Fibroblast of peridontal ligament (primary cell): ENCODE measurements at regions not wholly inside any gene's neighbourhood (a gene's known extent, or its start where the extent isn't known, plus 50 kb on each side); places are given as distances from the start of the nearest gene placed in this dataset.
A peak's percentile ranks its signal among the peaks of the same experiment; 100 is the strongest.

Experiments
- DNase-seq: peaks from one replicate; pipeline ENCODE4 v3.0.0-alpha.2; 2010; ENCODE audit errors: extremely low read depth

DNA sequence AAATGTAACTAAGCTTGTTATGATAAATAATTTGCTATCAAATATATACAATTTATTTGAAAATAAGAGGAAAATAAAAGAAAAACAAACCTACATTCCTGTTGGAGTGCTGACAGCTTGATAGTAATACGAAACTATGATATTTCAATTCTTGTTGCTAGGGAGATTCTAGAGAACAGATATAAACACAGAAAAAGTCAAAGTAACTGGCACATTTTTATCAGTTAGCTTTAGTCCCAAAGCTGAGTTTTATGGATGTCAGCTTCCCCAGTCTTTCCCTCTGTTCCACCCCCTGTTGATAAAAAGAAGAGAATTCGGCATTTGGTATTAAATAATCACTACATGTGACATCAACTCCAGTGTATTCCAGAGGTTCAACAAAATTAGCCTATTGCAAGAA, 1134.0 kb downstream of the XPNPEP1 start:
- peak; percentile 35 for DNase-seq

DNA sequence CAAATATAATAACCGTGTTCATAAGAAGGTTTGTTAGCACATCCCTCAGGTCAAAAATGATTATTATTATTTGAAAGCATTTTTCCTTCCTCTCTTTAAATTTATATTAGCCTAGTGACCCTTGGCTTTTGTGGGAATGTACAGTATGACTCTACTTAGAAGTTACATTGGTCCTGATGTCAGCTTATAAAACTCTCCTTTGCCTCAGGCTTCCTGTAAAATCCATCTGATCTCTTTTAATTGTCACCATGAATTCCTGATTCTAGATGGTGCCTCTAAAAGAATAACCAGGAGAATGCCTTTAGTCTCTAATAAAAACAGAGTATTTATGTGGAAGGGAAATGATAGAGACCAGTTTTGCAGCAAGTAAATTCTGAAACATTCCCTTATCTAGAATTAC, 1134.4 kb downstream of the XPNPEP1 start:
- no peak for DNase-seq

DNA sequence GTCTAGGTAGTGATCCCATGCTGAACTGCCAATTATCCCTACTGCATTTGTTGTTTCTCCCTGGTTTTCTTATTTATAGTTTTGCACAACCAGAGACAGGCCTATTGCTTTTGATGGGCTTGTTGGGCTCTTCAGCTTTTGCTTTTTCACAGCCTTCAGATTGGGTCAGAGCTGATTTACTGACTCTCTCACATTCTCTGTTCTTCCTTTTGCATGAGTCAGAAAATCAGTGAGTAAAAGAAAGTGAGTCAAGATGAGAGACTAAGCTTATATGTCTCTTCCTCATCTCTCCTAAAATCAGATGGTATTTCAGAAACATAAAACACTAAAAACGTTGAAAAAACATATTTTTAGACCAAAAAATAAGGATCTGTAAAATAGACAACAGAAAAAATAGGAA, 1135.4 kb downstream of the XPNPEP1 start:
- peak; percentile 62 for DNase-seq

DNA sequence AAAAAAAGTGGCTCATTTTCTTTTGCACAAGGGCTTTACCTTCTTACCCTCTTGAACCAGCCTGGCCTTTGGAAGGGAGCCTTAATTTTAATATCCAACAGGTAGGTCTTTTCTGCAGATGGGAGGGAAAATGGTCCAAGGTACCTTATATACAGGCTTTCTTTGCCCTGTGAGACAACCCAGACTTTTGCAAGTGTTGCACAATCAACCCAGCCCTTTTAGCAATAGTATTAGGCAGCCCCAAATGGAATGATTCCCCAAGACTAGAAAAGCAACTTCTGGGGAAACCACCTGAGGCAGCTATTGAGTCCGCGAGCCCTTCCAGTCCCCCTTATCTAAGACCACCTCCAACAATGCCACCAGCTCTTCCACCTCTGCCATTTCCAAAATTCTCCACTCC, 1138.3 kb downstream of the XPNPEP1 start:
- no peak for DNase-seq

DNA sequence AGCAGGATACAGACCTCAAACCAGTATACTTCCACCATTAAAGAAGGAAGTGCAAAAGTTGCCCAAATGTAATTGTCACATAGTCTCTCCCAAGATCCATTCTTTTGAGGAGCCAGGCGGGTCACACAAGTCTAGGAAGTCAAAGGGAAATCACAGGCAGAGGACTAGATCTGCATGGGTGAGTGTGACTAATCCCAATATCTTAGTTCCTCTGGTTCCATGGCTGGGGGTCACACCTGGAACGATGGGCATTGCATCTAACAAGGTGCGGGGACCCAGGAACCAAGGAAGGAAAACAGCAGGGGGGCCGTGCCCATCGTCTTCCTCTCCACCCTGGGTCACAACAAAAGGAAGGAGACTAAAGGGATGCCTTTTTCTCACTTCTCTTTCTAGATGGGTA, 1138.8 kb downstream of the XPNPEP1 start:
- DNase-seq = no peak

DNA sequence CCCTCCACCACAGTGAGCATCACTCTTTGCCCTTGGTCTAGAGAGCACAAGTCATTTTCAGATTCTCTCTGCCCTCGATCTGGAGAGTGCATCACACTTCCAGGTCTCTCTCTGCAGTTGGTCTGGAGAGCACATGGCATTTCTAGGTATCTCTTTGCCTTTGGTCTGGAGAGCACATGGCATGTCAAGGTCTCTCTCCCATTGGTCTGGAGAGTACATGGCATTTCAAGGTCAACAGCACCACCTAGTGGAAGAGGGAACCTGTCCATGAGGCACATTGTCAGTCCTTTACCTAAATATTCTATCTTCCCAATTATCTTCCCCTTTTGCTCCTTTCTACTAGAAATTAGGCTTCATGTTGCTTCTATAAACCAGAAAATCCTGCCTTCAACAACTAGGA, 1139.4 kb downstream of the XPNPEP1 start:
- peak; percentile 50 for DNase-seq

DNA sequence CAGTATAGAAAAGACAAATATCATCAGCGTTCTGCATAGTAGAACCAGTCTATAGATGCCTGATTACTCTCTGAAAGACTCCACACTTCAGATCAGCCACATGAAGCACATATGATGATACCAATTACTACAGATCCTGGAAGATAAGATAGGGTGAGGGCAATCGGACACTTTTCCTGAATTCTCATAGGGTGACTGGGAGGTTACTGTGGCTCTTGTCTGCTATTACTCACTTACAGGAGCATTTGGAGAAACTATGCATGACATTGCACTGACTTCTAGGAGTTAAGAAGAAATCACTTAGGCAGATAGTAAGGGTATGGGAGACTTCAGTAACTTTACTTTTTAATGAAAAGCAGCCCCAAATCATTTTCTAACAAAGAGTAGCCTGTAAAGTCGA, 1140.9 kb downstream of the XPNPEP1 start:
- DNase-seq = no peak

DNA sequence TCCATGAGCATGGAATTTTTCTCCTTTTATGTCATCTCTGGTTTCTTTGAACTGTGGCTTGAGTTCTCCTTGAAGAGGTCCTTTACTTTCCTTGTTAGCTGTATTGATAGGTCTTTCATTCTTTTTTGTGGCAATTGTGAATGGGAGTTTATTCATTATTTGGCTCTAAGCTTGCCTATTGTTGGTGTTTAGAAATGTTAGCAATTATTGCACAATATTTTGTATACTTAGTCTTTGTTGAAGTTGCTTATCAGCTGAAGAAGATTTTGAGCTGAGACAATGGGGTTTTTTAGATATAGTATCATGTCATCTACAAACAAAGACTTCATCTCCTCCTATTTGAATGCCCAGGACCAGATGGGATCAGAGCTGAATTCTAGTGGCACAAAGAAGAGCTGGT, 1143.8 kb downstream of the XPNPEP1 start:
- DNase-seq = no peak

DNA sequence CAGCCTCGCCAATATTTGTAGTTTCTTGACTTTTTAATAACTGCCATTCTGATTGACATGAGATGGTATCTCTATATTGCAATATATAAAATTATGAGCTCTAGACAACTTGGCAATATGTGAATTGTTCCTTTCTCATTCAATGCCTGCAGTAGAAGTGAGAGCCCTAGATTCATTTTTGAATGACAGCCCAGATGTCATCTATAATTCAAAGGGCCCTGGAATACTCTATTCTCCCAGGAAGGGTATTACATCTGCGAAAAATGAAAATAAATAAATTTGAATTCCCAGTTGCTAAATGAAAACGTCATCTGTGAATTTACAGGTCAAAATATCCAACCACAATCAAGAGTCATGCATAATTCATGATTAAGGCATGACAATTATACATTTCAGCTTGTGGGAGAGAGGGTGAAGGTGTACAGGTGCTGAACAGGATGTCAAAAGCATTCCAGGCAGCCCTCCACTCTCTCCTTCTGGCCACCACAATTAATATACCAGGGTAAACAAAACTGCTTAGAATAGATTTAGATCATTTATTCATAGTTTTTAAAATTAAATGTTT, 1147.3 kb downstream of the XPNPEP1 start:
- peak; percentile 31 for DNase-seq

DNA sequence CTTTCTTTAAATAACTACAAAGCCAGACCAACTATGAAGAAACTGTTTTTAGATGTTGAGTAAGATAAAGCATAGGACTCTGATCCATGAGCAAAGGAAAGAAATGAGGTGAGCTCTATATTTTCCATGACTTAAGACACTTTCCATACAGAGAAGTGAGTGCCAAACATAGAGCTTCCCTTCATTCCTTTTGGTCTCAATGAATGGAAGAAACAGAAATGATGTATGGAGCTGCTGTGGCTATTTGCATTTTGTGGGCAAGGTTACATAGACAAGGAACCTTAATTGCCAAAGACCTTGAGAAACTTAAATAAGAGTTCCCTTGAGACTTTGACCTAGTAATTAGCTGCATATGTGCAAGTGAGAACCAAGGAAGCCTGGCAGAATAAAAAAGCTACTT, 1152.2 kb downstream of the XPNPEP1 start:
- peak; percentile 45 for DNase-seq

DNA sequence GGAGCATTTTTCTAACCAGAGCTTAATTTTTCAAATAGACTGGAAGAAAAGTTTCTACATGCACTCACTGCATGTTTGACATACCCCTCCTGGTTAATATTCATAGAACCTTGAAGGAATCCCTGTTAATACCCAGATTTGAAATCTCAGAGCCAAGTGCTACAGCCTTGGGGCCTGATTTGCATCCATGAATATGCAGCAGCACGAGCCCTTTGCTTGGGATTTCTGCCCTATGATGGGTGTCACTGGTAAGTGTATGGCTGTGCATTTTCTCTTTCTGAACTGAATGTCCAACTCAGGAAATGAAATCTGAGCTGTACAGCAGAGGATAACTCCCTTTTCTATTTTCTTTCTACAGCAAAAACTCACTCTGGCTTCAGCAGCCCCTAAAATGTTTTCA, 1157.5 kb downstream of the XPNPEP1 start:
- no peak for DNase-seq

DNA sequence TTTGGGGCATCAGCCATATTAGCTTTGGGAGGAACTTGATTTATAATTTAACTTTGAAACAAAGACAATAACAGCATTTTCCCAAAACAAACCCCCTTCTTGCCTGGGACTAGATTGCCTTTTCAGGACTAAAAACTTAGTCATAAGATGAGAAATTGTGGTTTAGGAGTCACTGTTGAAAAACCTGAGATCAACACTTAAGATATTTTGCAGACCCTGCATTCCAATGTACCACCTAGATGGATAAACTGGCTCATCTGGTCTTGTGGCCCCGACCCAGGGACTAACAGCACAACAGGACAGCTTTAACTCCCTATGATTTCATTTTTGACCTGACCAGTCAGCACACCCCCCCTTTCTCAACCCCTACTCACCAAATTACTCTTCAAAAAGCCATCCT, 1165.4 kb downstream of the XPNPEP1 start:
- DNase-seq = no peak

DNA sequence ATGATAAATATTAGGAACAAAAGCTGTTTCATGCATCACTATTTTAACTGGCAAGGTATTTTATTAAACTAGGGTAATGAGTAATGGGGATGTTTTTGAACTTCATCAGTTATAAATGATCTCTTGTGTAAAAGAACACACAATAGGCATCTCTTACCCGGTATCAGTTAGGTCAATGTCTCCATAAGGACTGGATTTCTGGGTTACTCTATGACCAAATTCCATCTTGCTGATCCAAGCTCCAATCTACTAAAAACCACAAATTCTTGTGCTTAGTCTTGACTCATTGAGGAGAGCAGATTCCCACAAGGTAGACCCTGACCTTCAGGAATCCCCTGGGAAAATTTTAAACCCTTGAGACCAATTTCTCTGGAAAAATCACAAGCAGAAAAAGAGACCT, 1167.7 kb downstream of the XPNPEP1 start:
- no peak for DNase-seq

DNA sequence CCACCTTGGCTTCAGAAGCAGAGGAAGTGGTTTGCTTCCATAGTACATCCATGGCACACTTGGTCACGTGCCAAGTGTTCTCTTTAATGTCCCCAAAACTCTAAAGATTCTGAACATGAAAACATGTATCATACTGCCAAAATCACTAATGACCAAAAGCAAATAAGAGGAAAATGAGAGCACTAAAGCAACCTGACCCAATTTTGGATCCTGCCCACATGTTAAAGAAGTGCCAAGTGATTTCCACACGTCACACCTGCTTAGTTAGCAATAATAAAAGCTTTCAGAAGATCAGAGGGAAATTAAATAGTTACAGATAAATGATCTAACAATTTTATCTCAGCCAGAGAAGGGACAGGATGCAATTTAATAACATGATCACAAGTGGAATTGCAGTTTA, 1170.0 kb downstream of the XPNPEP1 start:
- no peak for DNase-seq

DNA sequence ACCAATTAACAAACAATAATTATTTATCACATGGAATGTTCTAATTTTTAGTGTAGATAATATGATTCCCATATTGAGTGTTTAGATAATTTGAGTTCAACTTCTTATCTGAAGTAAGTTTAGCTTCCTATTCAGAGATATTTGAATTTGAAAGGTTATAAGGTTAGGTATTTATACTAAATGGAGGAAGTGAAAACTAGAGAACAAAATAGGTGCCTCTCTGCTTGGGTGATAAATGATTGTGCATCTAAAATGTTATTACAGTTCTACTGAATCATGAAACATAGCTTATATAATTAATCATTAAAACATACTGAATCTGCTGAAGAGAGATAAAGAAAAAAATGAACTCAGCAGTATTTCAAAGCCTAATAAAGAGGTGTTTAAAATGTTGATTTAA, 1174.3 kb downstream of the XPNPEP1 start:
- no peak for DNase-seq

DNA sequence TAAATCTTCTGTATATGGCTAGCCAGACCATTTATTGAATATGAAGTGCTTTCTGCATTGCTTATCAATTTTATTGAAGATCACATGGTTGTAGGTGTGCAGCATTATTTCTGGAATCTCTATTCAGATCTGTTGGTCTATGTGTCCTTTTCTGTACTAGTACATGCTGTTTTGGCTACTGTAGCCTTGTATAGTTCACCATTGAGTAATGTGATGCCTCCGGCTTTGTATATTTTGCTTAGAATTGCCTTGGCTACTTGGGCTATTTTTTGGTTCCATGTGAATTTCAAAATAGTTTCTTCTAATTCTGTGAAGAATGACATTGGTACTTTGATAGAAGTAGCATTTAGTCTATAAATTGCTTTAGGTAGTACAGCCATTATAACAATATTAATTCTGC, 1187.2 kb downstream of the XPNPEP1 start:
- DNase-seq = peak; percentile 37

DNA sequence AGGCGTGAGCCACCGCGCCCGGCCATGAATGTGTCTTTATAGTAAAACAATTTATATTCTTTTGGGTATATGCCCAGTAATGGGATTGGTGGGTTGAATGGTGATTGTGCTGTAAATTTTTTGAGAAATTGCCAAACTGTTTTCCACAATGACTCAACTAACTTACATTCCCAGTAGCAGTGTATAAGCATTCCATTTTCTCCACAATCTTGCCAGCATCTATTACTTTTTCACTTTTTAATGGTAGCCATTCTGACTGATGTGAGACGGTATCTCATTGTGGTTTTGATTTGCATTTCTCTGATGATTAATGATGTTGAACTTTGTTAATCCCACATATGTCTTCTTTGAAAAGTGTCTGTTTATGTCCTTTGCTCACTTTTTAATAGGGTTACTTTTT, 1187.9 kb downstream of the XPNPEP1 start:
- DNase-seq = peak; percentile 46

DNA sequence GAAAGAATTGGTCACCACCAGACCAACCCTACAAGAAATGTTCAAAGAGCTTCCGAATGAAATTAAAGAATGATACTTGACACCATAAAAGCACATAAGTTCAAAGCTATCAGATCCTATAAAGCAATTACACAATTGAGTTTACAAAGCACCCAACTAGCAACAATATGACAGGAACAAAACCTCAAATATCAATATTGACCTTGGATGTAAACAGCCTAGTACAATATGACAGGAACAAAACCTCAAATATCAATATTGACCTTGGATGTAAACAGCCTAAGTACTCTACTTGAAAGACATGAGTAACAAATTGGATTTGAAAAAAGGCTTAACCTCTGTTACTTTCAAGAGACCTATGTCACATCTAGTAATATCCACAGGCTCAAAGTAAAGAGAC, 1201.4 kb downstream of the XPNPEP1 start:
- no peak for DNase-seq

DNA sequence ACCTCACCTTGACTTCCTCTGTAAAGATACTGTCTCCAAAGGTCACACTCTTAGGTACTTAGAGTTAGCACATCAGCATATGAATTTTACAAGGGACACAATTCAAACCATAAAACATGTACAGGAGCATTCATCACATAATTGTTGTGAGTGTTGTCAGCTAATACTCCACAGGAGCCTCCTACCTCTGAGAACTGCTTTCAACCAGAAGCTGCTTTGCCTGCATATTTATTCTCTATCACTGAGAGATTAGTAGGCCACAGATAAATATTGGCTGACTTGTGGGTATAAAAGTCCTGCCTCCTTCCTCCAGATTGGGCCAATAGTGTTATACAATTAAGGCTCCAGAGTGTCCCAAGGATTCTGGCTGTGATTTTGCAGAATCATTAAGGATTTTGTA, 1207.0 kb downstream of the XPNPEP1 start:
- no peak for DNase-seq

DNA sequence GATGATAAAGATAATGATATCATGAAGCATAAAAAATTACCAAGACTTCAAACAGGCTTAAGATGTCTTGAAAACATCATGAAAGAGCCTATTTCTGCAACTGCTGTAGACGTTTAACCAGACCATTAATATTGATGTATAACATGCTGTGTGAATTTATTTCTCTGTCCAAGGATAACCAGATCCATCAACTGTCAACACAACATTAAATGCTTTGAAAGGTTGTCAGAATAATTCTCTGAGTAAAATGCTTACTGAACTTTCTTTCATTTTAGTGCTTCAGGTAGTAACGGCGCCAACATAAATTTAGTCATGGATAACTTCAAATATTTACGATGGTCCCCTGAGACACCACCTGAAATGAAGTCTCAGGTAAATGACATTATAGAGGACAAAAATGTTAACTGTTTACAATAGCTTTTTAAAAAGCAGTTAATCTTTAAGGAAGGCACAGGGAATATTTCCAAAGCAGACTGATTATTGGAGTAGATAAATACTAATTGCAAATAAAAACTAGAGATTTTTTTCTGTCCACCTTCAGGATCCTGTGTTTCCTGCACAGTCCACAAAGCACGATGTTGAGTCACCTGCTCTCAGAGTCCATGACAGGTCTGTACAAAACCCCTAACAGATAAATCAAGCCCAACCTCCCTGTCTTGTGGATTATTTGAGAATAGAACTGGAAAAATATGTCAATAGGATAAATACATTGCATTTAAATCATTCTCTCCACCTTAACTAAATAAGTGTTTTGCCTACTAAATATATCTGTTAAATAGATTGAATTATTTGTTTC, 1213.2 kb downstream of the XPNPEP1 start:
- no peak for DNase-seq

DNA sequence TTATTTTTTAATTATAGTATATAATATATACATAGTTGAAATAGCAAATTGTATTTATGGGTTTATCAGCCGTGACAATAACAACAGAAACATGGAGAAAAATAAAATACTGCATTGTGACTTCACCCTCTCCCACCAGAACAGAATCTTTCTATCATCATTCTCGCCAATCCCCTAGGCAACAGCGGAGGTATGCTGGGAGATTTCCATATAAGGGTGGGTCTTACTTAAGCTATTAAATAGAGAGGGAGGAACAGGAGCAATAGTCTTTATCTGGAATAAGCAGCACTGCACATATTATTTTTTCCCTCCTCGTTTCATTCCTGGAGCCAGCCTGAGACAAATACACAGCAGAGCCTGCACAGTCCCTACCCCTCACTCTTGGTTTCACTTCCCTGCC, 1214.9 kb downstream of the XPNPEP1 start:
- no peak for DNase-seq

DNA sequence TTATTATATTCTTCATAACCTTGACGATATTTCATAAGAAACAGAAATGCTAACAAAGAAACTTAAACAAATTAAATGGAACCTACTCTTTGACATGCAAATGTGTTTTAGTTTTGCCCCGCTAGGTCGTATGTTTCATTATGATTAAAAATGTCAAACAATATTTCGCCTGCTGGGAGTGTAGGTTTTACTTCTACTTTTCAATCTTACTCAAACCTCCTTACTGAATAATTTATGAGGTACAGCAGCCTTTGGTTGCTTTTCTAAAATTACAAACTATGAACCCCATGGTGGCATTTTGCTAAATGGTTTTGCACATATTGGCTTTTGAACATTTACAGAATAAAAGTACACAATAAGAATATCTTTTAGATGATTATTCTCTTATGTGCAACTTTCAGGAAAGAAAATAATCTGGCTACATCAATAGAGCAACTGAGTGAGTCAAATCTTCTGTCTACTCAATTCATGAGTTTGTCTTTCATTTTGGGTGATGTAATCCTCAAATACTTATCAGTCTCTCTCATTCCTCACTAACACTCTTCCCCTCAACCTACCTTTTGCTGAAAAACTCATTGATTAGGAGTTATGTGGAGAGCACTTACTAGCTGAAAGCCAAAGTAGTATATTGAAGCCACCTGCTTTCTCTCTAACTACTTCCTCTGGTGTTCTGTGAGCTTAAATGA, 1226.4 kb downstream of the XPNPEP1 start:
- no peak for DNase-seq

DNA sequence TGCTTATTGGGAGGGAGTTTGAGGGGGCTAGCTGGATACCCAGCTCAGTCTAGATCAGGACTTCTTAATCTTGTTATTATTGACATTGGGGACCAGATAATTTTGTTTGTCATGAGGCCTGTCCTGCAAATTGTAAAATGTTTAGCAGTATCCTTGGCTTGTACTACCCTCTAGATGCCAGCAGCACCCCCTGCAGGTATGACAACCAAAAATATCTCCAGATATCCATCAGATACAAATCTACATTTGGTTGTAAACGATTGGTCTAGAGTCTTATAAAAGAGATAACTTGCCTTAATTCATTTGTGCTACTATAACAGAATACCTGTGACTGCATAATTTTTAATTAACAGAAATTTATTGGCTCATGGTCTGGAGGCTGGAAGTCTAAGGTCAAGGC, 1232.2 kb downstream of the XPNPEP1 start:
- DNase-seq = no peak
